PFSK-1 (cell line): ENCODE measurements at regions not wholly inside any gene's neighbourhood (a gene's known extent, or its start where the extent isn't known, plus 50 kb on each side); places are given as distances from the start of the nearest gene placed in this dataset.

Experiments
- POLR2AphosphoS5 ChIP-seq: IDR thresholded peaks from 2 replicates; pipeline ENCODE4 v1.6.1; 2012; ENCODE audit warnings: low read depth, mild to moderate bottlenecking, control low read depth, low read length, moderate library complexity
- SIN3A ChIP-seq: IDR thresholded peaks from 2 replicates; pipeline ENCODE4 v1.6.1; 2012; ENCODE audit warnings: mild to moderate bottlenecking, low read length, moderate library complexity, borderline replicate concordance; ENCODE audit not compliant: insufficient read depth
- TAF1 ChIP-seq: IDR thresholded peaks from 2 replicates; pipeline ENCODE4 v1.6.1; 2012; ENCODE audit warnings: low read length, control low read depth, borderline replicate concordance; ENCODE audit not compliant: insufficient read depth

DNA sequence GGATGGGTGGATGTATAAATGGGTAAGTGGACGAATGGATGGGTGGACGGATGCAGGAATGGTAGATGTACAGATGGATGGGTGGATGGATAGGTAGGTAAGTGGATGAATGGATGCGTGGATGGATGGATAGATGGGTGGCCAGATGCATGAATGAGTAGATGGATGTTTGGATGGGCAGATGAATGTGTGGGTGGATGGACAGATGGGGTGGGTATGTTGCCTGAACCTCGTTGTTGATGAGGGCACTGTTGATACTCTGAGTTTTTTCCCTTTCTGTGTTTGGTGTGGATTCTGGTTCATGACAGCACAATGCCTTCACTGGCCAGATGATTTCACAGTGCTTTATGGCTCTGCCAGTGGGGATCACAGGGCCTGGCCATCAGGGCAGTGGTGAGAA, 208.3 kb downstream of the NPIPB11 start:
- TF ChIP-seq POLR2AphosphoS5 (no peak), TAF1 (no peak), SIN3A (no peak)
